ENCODE measurements at regions not wholly inside any gene's neighbourhood (a gene's known extent, or its start where the extent isn't known, plus 50 kb on each side); places are given as distances from the start of the nearest gene placed in this dataset.

- no peak for TF ChIP-seq POLR2A (IDR thresholded peaks at IDR 0.05)
- TF ChIP-seq EP300 (IDR thresholded peaks at IDR 0.05) = no peak
Observed at GRCh38 chr9:117957267-117957666, 253.1 kb downstream of the TLR4 start.
